ENCODE measurements at regions not wholly inside any gene's neighbourhood (a gene's known extent, or its start where the extent isn't known, plus 50 kb on each side); places are given as distances from the start of the nearest gene placed in this dataset.

DNA sequence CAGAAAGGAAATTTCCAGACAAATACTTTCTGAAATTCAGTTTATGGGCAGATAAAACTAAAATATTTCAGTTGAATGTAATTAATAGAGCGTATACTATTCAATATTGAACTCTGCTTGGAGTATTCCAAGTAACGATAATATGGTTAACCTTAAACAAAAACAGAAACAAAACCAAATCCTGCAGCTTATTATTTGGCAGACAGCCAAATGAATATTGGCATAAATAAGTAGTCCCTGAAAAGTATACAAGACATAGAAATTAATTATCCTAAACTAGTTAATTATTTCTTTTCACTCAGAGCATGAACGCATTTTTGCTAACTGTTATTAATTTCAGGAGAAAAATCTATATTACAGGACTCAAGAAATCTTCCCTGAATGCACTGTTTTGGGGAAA is 1574.0 kb downstream of the MAT2B start:
- no peak overlapping the region for H2AFZ ChIP-seq (ENCODE audit: low read length)
- BruUV-seq (replicated peaks) = no TSS peak
- no peaks in the 10 kb centered on the region for H3K36me3 ChIP-seq (ENCODE audit: insufficient read depth, low read length)
- H3K4me3 ChIP-seq (ENCODE audit: low read depth, low read length, poor library complexity, severe bottlenecking) = no peak overlapping the region
- no peaks in the 10 kb centered on the region for H4K20me1 ChIP-seq (ENCODE audit: insufficient read depth, low read length)
- H3K27ac ChIP-seq (ENCODE audit: low read depth, low read length, poor library complexity, severe bottlenecking) = no peak overlapping the region
- H3K9me3 ChIP-seq (ENCODE audit: low read length) = no peaks in the 10 kb centered on the region
- ChIA-PET CTCF (ENCODE audit: unreplicated experiment) (no interaction called here), POLR2A (no interaction called here)
- intact Hi-C loops (cut with micrococcal nuclease; ENCODE audit: unreplicated experiment) = no loop called here
- H3K9me2 ChIP-seq (ENCODE audit: insufficient read depth, low read length) = no peaks in the 10 kb centered on the region
- no peak overlapping the region for H3K4me2 ChIP-seq (ENCODE audit: low read length)
- no peaks in the 10 kb centered on the region for H3K4me1 ChIP-seq (ENCODE audit: insufficient read depth, low read length, poor library complexity, severe bottlenecking)
- TF ChIP-seq EZH2phosphoT487 (IDR thresholded peaks at IDR 0.05; ENCODE audit: borderline replicate concordance, low read depth, low read length) = no peak
- TF ChIP-seq, protein P1, sequence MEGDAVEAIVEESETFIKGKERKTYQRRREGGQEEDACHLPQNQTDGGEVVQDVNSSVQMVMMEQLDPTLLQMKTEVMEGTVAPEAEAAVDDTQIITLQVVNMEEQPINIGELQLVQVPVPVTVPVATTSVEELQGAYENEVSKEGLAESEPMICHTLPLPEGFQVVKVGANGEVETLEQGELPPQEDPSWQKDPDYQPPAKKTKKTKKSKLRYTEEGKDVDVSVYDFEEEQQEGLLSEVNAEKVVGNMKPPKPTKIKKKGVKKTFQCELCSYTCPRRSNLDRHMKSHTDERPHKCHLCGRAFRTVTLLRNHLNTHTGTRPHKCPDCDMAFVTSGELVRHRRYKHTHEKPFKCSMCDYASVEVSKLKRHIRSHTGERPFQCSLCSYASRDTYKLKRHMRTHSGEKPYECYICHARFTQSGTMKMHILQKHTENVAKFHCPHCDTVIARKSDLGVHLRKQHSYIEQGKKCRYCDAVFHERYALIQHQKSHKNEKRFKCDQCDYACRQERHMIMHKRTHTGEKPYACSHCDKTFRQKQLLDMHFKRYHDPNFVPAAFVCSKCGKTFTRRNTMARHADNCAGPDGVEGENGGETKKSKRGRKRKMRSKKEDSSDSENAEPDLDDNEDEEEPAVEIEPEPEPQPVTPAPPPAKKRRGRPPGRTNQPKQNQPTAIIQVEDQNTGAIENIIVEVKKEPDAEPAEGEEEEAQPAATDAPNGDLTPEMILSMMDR (conservative IDR thresholded peaks at IDR 0.05; ENCODE audit: low read length) = no peak
- no peak for DNase-seq (ENCODE audit: low spot score)
- no peaks in the 10 kb centered on the region for H3K79me2 ChIP-seq (ENCODE audit: insufficient read depth, low read depth, low read length)

DNA sequence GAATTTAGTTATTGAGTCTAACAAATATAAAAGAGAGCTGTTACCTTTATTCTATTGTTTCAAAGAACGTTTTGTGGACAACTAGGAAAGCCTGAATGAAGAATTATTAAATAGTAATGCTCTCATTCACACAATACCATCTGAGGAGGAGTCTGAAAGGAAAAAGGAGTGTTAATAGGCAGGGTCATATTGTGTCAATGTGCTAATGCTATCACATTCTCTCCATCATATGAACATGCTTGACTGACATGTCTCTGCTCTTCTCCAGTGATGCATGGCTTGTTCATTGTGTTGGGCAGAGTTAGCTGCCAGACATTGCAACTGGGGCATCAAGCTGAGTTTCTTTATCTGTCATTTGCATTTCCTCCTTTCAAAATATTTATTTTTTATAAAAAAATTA is 1578.0 kb downstream of the MAT2B start:
- H3K9me3 ChIP-seq (ENCODE audit: low read length) = no peaks in the 10 kb centered on the region
- H3K9me2 ChIP-seq (ENCODE audit: insufficient read depth, low read length) = no peaks in the 10 kb centered on the region
- POLR2A ChIA-PET = no interaction called here
- no peak overlapping the region for H3K4me3 ChIP-seq (ENCODE audit: low read depth, low read length, poor library complexity, severe bottlenecking)
- no TSS peak for BruUV-seq (replicated peaks)
- DNase-seq (ENCODE audit: low spot score) = no peak
- no peak overlapping the region for H3K27ac ChIP-seq (ENCODE audit: low read depth, low read length, poor library complexity, severe bottlenecking)
- intact Hi-C loops (cut with micrococcal nuclease; ENCODE audit: unreplicated experiment) = no loop called here
- H3K36me3 ChIP-seq (ENCODE audit: insufficient read depth, low read length) = no peaks in the 10 kb centered on the region
- no peak for TF ChIP-seq EZH2phosphoT487 (IDR thresholded peaks at IDR 0.05; ENCODE audit: borderline replicate concordance, low read depth, low read length)
- TF ChIP-seq, protein P1 (conservative IDR thresholded peaks at IDR 0.05; ENCODE audit: low read length) = no peak
- CTCF ChIA-PET (ENCODE audit: unreplicated experiment) = no interaction called here
- H3K4me1 ChIP-seq (ENCODE audit: insufficient read depth, low read length, poor library complexity, severe bottlenecking) = no peaks in the 10 kb centered on the region
- H4K20me1 ChIP-seq (ENCODE audit: insufficient read depth, low read length) = no peaks in the 10 kb centered on the region
- H2AFZ ChIP-seq (ENCODE audit: low read length) = no peak overlapping the region
- H3K79me2 ChIP-seq (ENCODE audit: insufficient read depth, low read depth, low read length) = no peaks in the 10 kb centered on the region
- H3K4me2 ChIP-seq (ENCODE audit: low read length) = no peak overlapping the region

DNA sequence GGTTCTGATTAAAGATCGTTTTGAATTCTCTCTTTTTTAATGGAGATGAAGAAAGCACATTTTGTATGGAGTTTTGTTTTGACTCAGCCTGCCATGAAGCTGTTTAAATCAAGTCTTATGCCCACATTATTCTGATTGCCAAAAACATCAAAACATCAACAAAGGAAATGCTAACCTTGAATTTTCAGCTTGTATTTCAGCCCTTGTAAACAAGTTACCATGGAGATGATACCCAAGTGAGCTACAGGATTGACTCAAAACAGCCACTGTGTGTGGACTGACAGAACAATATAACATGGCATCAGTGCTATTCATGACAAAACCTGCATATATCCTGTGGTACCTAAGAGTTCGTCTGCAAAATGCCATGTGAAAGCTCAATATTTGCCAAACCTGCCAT is 1581.0 kb downstream of the MAT2B start:
- POLR2A ChIA-PET = interaction anchor here (1.0 kb wide), 2 partner anchors 10 to 87 kb away, joined by 3 to 5 read pairs; no protein-coding TSS in a partner anchor
- BruUV-seq (replicated peaks) = no TSS peak
- no peaks in the 10 kb centered on the region for H3K9me3 ChIP-seq (ENCODE audit: low read length)
- H3K79me2 ChIP-seq (ENCODE audit: insufficient read depth, low read depth, low read length) = no peaks in the 10 kb centered on the region
- no peak for TF ChIP-seq EZH2phosphoT487 (IDR thresholded peaks at IDR 0.05; ENCODE audit: borderline replicate concordance, low read depth, low read length)
- TF ChIP-seq, protein P1 (conservative IDR thresholded peaks at IDR 0.05; ENCODE audit: low read length) = no peak
- H3K4me3 ChIP-seq (ENCODE audit: low read depth, low read length, poor library complexity, severe bottlenecking) = no peak overlapping the region
- H3K4me1 ChIP-seq (ENCODE audit: insufficient read depth, low read length, poor library complexity, severe bottlenecking) = no peaks in the 10 kb centered on the region
- DNase-seq (ENCODE audit: low spot score) = no peak
- no peaks in the 10 kb centered on the region for H3K9me2 ChIP-seq (ENCODE audit: insufficient read depth, low read length)
- no peak overlapping the region for H3K27ac ChIP-seq (ENCODE audit: low read depth, low read length, poor library complexity, severe bottlenecking)
- no peak overlapping the region for H3K4me2 ChIP-seq (ENCODE audit: low read length)
- no peaks in the 10 kb centered on the region for H4K20me1 ChIP-seq (ENCODE audit: insufficient read depth, low read length)
- CTCF ChIA-PET (ENCODE audit: unreplicated experiment) = no interaction called here
- intact Hi-C loops (cut with micrococcal nuclease; ENCODE audit: unreplicated experiment) = no loop called here
- H2AFZ ChIP-seq (ENCODE audit: low read length) = no peak overlapping the region
- no peaks in the 10 kb centered on the region for H3K36me3 ChIP-seq (ENCODE audit: insufficient read depth, low read length)
